SK-N-SH (cell line): ENCODE measurements at regions not wholly inside any gene's neighbourhood (a gene's known extent, or its start where the extent isn't known, plus 50 kb on each side); places are given as distances from the start of the nearest gene placed in this dataset.

Experiments used
- CTCF ChIA-PET: fragments of 300-600, 350-600 bp; formaldehyde crosslinking; extraction: SDS; loops from one replicate; lab custom pipeline; 2021; lab: Yijun Ruan, JAX
- POLR2A ChIA-PET: fragments of 350-600 bp; sonication (Branson Sonifier 250); formaldehyde crosslinking; extraction: SDS; loops from one replicate; lab custom pipeline; 2020; ENCODE audit warnings: antibody characterized with exemption, inconsistent platforms; lab: Yijun Ruan, JAX
- DNase-seq: peaks from one replicate; pipeline ENCODE4 v3.0.0; 2012
- H2AFZ ChIP-seq: fragments of 200-600 bp; sonication (generic); 2 replicates; pipeline ENCODE4 v1.8.1; 2016; ENCODE audit warnings: antibody characterized with exemption, mild to moderate bottlenecking, low read depth
- H3F3A ChIP-seq: fragments of 200-600 bp; sonication (generic); replicated peaks from 2 replicates; pipeline ENCODE3; 2016; ENCODE audit warnings: antibody characterized with exemption, mild to moderate bottlenecking; ENCODE audit not compliant: insufficient read depth
- H3K27ac ChIP-seq, 2 experiments: fragments of 200-500 bp in 1 of 2; fragments of 200-600 bp in 1 of 2; sonication (Bioruptor generic) in 1 of 2; sonication (generic), shearing (Covaris generic) in 1 of 2; 2 replicates each; pipeline versions ENCODE4 v1.5.1 to v1.6.1; 2014 to 2016; ENCODE audit warnings: low read depth in 2 of 2, inconsistent platforms in 1 of 2, low read length in 1 of 2, mild to moderate bottlenecking in 1 of 2, mixed read lengths in 1 of 2
- H3K27me3 ChIP-seq: fragments of 200-600 bp; sonication (generic), shearing (Covaris generic); 2 replicates; pipeline ENCODE4 v1.6.1; 2016; ENCODE audit warnings: mixed run types; ENCODE audit not compliant: insufficient read depth
- H3K36me3 ChIP-seq, 2 experiments: fragments of 200-500 bp in 1 of 2; fragments of 200-600 bp in 1 of 2; sonication (Bioruptor generic) in 1 of 2; sonication (generic) in 1 of 2; replicated peaks in 1 of 2; 2 replicates each; pipeline versions ENCODE3 to v1.5.1; 2014 to 2016; ENCODE audit warnings: low read length in 1 of 2, mild to moderate bottlenecking in 1 of 2; ENCODE audit not compliant: insufficient read depth in 2 of 2, control insufficient read depth in 1 of 2
- H3K4me1 ChIP-seq, 2 experiments: fragments of 200-500 bp in 1 of 2; fragments of 200-600 bp in 1 of 2; sonication (Bioruptor generic) in 1 of 2; sonication (generic), shearing (Covaris generic) in 1 of 2; 2 replicates each; pipeline versions ENCODE4 v1.5.1 to v1.6.1; 2014 to 2016; ENCODE audit warnings: low read depth in 1 of 2, low read length in 1 of 2, mixed run types in 1 of 2; ENCODE audit not compliant: insufficient read depth in 2 of 2, control insufficient read depth in 1 of 2
- H3K4me2 ChIP-seq: fragments of 200-600 bp; sonication (generic), shearing (Covaris generic); 2 replicates; pipeline ENCODE4 v1.6.1; 2017; ENCODE audit warnings: mixed run types
- H3K4me3 ChIP-seq, 2 experiments: fragments of 200-500 bp in 1 of 2; fragments of 200-600 bp in 1 of 2; sonication (Bioruptor generic) in 1 of 2; sonication (generic), shearing (Covaris generic) in 1 of 2; 2 replicates each; pipeline versions ENCODE4 v1.5.1 to v1.8.1; 2014 to 2016; ENCODE audit warnings: low read depth in 2 of 2, inconsistent platforms in 1 of 2, low read length in 1 of 2, mild to moderate bottlenecking in 1 of 2, mixed read lengths in 1 of 2, moderate library complexity in 1 of 2
- H3K79me2 ChIP-seq: fragments of 200-600 bp; sonication (generic); 2 replicates; pipeline ENCODE4 v1.8.1; 2017; ENCODE audit warnings: mild to moderate bottlenecking; ENCODE audit not compliant: insufficient read depth
- H3K9ac ChIP-seq: fragments of 200-600 bp; sonication (generic); 2 replicates; pipeline ENCODE4 v1.6.1; 2017; ENCODE audit warnings: mixed run types
- H3K9me2 ChIP-seq: fragments of 200-600 bp; sonication (generic); 2 replicates; pipeline ENCODE4 v1.6.1; 2017; ENCODE audit warnings: mixed run types
- H3K9me3 ChIP-seq: fragments of 200-600 bp; sonication (generic); 2 replicates; pipeline ENCODE4 v1.6.1; 2017; ENCODE audit warnings: mixed run types, mild to moderate bottlenecking, moderate library complexity
- H4K20me1 ChIP-seq: fragments of 200-600 bp; sonication (generic); 2 replicates; pipeline ENCODE4 v1.6.1; 2017; ENCODE audit warnings: mild to moderate bottlenecking, mixed run types; ENCODE audit not compliant: insufficient read depth
- FOXM1 ChIP-seq: IDR thresholded peaks from 2 replicates; pipeline ENCODE4 v1.4.0; 2012; ENCODE audit warnings: low read depth, mild to moderate bottlenecking
- GABPA ChIP-seq: IDR thresholded peaks from 2 replicates; pipeline ENCODE4 v1.4.0; 2012; ENCODE audit warnings: low read depth, mild to moderate bottlenecking
- JUND ChIP-seq: IDR thresholded peaks from 2 replicates; pipeline ENCODE4 v1.4.0; 2012
- MAX ChIP-seq: IDR thresholded peaks from 2 replicates; pipeline ENCODE4 v1.4.0; 2012; ENCODE audit warnings: low read depth
- MEF2A ChIP-seq: IDR thresholded peaks from 2 replicates; pipeline ENCODE4 v1.4.0; 2012; ENCODE audit warnings: low read depth, borderline replicate concordance
- MXI1 ChIP-seq: IDR thresholded peaks from 2 replicates; pipeline ENCODE4 v1.6.1; 2012; ENCODE audit warnings: mild to moderate bottlenecking, low read depth, low read length, improper control_type of control experiment
- NFIC ChIP-seq: IDR thresholded peaks from 2 replicates; pipeline ENCODE4 v1.4.0; 2012; ENCODE audit warnings: borderline replicate concordance
- NRF1 ChIP-seq: IDR thresholded peaks from 2 replicates; pipeline ENCODE4 v1.6.1; 2012; ENCODE audit warnings: low read depth, mild to moderate bottlenecking, low read length
- POLR2AphosphoS5 ChIP-seq: IDR thresholded peaks from 2 replicates; pipeline ENCODE4 v1.6.1; 2012; ENCODE audit warnings: low read depth, low read length
- RAD21 ChIP-seq: IDR thresholded peaks from 2 replicates; pipeline ENCODE4 v1.6.1; 2012; ENCODE audit warnings: mild to moderate bottlenecking, low read length
- RXRA ChIP-seq: IDR thresholded peaks from 2 replicates; pipeline ENCODE4 v1.4.0; 2012; ENCODE audit warnings: low read depth, mild to moderate bottlenecking, borderline replicate concordance
- TAF1 ChIP-seq: IDR thresholded peaks from 2 replicates; pipeline ENCODE4 v1.6.1; 2012; ENCODE audit warnings: low read depth, mild to moderate bottlenecking, low read length, moderate library complexity, borderline replicate concordance
- TCF12 ChIP-seq: IDR thresholded peaks from 2 replicates; pipeline ENCODE4 v1.4.0; 2012
- TEAD4 ChIP-seq: IDR thresholded peaks from 2 replicates; pipeline ENCODE4 v1.4.0; 2012; ENCODE audit warnings: mild to moderate bottlenecking, borderline replicate concordance; ENCODE audit not compliant: insufficient read depth
- USF2 ChIP-seq: fragments of 150-350 bp; IDR thresholded peaks from 2 replicates; pipeline ENCODE4 v1.6.1; 2017; ENCODE audit warnings: antibody characterized with exemption, low read length, low read depth, borderline replicate concordance
- YY1 ChIP-seq: IDR thresholded peaks from 2 replicates; pipeline ENCODE4 v1.4.0; 2012; ENCODE audit warnings: low read depth, mild to moderate bottlenecking
- WGBS: methylation state at CpG from one replicate; pipeline ENCODE4 v1.1.6; 2017; ENCODE audit warnings: low lambda C conversion rate; 5-methylcytosine and 5-hydroxymethylcytosine counted together
- TF ChIP-seq, protein P1 (sequence below): fragments of 150-350 bp; IDR thresholded peaks from 2 replicates; pipeline ENCODE4 v1.6.1; 2016; ENCODE audit warnings: mild to moderate bottlenecking, low read depth, low read length
- TF ChIP-seq, protein P2 (sequence below): IDR thresholded peaks from 2 replicates; pipeline ENCODE4 v1.4.0; 2012; ENCODE audit warnings: low read depth, borderline replicate concordance

GRCh38 chr12:67413577-67413976, 144.4 kb downstream of the CAND1 start:
- 70% methylated on average over 4 of the region's 4 CpGs for WGBS
- CTCF ChIA-PET = interaction anchor here (1.5 to 2.5 kb wide), 6 partner anchors 11 to 388 kb away, joined by 4 to 12 read pairs (median 7); no protein-coding TSS in a partner anchor
- Histone ChIP-seq H3K79me2 (no peaks in the 10 kb centered on the region), H3K4me3 (no peak overlapping the region), H3K27me3 (no peaks in the 10 kb centered on the region), H2AFZ (no peak overlapping the region), H3K27ac (no peak overlapping the region), H3K36me3 (no peaks in the 10 kb centered on the region), H3K4me2 (no peak overlapping the region), H3K4me1 (peaks cover 0 to 10% of the 10 kb centered on the region in 2 experiments; a peak in 1 of 4 replicates), H3F3A (no peaks in the 10 kb centered on the region)
- POLR2A ChIA-PET = no interaction called here
- no peak for TF ChIP-seq USF2
- TF ChIP-seq MEF2A = no peak
- no peak for TF ChIP-seq RAD21
- no peak for TF ChIP-seq NFIC
- TF ChIP-seq, protein P1, sequence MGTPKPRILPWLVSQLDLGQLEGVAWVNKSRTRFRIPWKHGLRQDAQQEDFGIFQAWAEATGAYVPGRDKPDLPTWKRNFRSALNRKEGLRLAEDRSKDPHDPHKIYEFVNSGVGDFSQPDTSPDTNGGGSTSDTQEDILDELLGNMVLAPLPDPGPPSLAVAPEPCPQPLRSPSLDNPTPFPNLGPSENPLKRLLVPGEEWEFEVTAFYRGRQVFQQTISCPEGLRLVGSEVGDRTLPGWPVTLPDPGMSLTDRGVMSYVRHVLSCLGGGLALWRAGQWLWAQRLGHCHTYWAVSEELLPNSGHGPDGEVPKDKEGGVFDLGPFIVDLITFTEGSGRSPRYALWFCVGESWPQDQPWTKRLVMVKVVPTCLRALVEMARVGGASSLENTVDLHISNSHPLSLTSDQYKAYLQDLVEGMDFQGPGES = no peak
- no peak for TF ChIP-seq TCF12
- TF ChIP-seq TEAD4 = no peak
- TF ChIP-seq, protein P2, sequence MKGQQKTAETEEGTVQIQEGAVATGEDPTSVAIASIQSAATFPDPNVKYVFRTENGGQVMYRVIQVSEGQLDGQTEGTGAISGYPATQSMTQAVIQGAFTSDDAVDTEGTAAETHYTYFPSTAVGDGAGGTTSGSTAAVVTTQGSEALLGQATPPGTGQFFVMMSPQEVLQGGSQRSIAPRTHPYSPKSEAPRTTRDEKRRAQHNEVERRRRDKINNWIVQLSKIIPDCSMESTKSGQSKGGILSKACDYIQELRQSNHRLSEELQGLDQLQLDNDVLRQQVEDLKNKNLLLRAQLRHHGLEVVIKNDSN = no peak
- TF ChIP-seq GABPA = no peak
- no peak for TF ChIP-seq YY1
- TF ChIP-seq POLR2AphosphoS5 = no peak
- TF ChIP-seq JUND = no peak
- TF ChIP-seq FOXM1 = no peak
- TF ChIP-seq TAF1 = no peak
- TF ChIP-seq MAX = no peak
- no peak for TF ChIP-seq RXRA
- no peak for TF ChIP-seq NRF1
- TF ChIP-seq MXI1 = no peak
- TF ChIP-seq, all 33 proteins: peak for 0
- no peak overlapping the region for H3K9ac ChIP-seq
- H3K9me2 ChIP-seq = no peaks in the 10 kb centered on the region
- peak; percentile 13 for DNase-seq
- no peaks in the 10 kb centered on the region for H3K9me3 ChIP-seq
- H4K20me1 ChIP-seq = no peaks in the 10 kb centered on the region
